LNCaP clone FGC (cell line): ENCODE measurements at regions not wholly inside any gene's neighbourhood (a gene's known extent, or its start where the extent isn't known, plus 50 kb on each side); places are given as distances from the start of the nearest gene placed in this dataset.

Experiments
- DNase-seq: peaks from one replicate; pipeline ENCODE4 v3.0.0-alpha.2; 2011; ENCODE audit warnings: low read depth
- H3K4me3 ChIP-seq: 2 replicates; pipeline ENCODE4 v1.5.1; 2011; ENCODE audit warnings: mild to moderate bottlenecking, low read depth, low read length, control low read depth
- CTCF ChIP-seq: IDR thresholded peaks from 2 replicates; pipeline ENCODE4 v1.5.1; 2012; ENCODE audit warnings: mild to moderate bottlenecking; ENCODE audit not compliant: control insufficient read depth, insufficient read depth; ENCODE audit errors: extremely low read depth

- TF ChIP-seq CTCF, result no peak
- DNase-seq, result no peak
- no peak overlapping the region for H3K4me3 ChIP-seq
Measured at GRCh38 chr20:47950913-47951283, 165.6 kb upstream of the SULF2 start.

GRCh38 chr20:47950124-47950912, 165.0 kb upstream of the SULF2 start:
- no peak for DNase-seq
- no peak for TF ChIP-seq CTCF
- no peak overlapping the region for H3K4me3 ChIP-seq

- no peak for TF ChIP-seq CTCF
- no peak for DNase-seq
- no peak overlapping the region for H3K4me3 ChIP-seq
Measured at GRCh38 chr20:47949230-47949629, 163.9 kb upstream of the SULF2 start.

GRCh38 chr20:47944682-47945081, 159.4 kb upstream of the SULF2 start:
- no peak overlapping the region for H3K4me3 ChIP-seq
- TF ChIP-seq CTCF, result no peak
- DNase-seq, result no peak

- H3K4me3 ChIP-seq, result no peak overlapping the region
- TF ChIP-seq CTCF, result no peak
- DNase-seq, result no peak
Measured at GRCh38 chr20:47941869-47942268, 156.6 kb upstream of the SULF2 start.

GRCh38 chr20:47940101-47940813, 155.0 kb upstream of the SULF2 start:
- H3K4me3 ChIP-seq, result no peak overlapping the region

More at GRCh38 chr20:47940101-47940813, 155.0 kb upstream of the SULF2 start:
- DNase-seq, result no peak
- TF ChIP-seq CTCF, result no peak
